Fibroblast of pulmonary artery (primary cell): ENCODE measurements at regions not wholly inside any gene's neighbourhood (a gene's known extent, or its start where the extent isn't known, plus 50 kb on each side); places are given as distances from the start of the nearest gene placed in this dataset.
"Not testable (repeated sequence)": the region's sequence is repeated elsewhere in the genome, so short reads cannot be mapped to it uniquely, and the experiment has no call there.

Experiments
- DNase-seq: peaks from one replicate; pipeline ENCODE4 v3.0.0-alpha.2; 2010; ENCODE audit warnings: low read depth
- H3K4me3 ChIP-seq: replicated peaks from 2 replicates; pipeline ENCODE4 v1.5.1; 2011; ENCODE audit warnings: low read depth, mild to moderate bottlenecking, control low read depth, low read length, moderate library complexity
- TF ChIP-seq, protein P1 (sequence below): IDR thresholded peaks from 2 replicates; pipeline ENCODE4 v1.5.1; 2011; ENCODE audit warnings: mild to moderate bottlenecking, control low read depth, low read length, inconsistent platforms; ENCODE audit errors: missing control alignments

DNA sequence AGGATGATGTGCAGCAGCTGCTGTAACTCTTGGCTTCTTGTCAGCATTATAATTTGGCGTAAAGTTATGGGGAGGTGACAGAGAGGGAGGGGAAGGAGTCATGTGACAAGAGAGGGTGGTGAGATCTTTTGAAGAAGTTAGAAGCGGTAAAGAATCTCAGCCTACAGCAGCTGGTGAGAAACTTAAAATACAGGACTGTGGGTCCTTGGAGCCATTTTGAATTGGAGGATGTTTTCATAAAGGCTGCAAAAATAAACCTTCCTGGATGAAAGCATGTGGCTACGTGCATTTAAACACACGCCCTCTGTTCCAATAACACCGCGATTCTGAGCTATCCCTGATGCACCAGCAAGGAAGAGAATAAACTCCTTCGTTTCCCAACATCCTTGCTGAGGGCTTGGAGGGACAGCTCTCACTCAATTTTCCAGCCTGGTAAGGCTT is 133.7 kb downstream of the TMEM30B start:
- no peak overlapping the region for H3K4me3 ChIP-seq
- peak; percentile 21 for DNase-seq
- TF ChIP-seq, protein P1, sequence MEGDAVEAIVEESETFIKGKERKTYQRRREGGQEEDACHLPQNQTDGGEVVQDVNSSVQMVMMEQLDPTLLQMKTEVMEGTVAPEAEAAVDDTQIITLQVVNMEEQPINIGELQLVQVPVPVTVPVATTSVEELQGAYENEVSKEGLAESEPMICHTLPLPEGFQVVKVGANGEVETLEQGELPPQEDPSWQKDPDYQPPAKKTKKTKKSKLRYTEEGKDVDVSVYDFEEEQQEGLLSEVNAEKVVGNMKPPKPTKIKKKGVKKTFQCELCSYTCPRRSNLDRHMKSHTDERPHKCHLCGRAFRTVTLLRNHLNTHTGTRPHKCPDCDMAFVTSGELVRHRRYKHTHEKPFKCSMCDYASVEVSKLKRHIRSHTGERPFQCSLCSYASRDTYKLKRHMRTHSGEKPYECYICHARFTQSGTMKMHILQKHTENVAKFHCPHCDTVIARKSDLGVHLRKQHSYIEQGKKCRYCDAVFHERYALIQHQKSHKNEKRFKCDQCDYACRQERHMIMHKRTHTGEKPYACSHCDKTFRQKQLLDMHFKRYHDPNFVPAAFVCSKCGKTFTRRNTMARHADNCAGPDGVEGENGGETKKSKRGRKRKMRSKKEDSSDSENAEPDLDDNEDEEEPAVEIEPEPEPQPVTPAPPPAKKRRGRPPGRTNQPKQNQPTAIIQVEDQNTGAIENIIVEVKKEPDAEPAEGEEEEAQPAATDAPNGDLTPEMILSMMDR = no peak

DNA sequence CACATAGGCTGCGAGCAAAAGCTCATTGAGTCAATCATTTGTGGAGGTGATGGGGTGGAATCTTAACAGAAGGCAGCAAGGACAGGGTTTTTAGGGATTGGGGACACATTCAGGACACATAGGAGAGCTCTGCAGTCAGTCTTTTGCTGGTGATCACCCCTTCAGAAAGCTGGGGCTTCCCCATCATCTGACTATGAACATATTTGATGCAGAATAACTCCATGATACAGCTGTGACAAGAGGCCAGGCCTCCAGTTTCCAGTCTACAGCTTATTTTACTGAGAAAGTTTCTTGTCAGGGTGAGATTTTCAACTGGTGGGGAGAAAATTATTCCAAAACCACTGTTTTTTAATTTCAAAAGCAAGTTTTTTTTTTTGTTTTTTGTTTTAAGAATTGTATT is 134.2 kb downstream of the TMEM30B start:
- TF ChIP-seq, protein P1 = no peak
- H3K4me3 ChIP-seq = no peak overlapping the region
- no peak for DNase-seq

DNA sequence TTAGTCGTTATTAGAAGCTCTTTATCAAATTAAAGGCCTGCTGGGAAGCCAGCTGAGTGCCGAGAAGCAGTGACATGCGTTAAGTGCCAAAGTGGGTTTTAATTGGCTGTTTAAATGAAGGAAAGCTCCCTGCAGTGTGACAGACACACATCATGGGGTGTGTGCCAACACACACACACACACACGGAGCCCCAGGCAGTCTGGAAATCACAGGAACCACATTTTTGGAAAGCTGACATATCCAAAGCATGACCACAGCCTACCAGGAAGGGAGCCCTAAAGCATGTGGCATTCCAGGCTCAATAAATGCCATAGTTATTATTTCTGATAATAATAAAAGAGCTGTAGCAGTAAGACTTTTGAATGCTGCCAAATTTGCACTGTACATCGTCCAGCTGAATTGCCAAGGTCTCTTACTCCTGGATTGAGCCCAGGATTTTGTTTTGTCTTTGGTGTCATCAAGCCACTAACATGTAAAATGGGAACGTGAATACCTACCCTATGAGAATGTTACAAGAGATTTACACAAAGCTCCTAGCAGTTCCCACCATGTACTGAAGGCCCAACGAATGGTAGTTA is 135.1 kb downstream of the TMEM30B start:
- no peak overlapping the region for H3K4me3 ChIP-seq
- TF ChIP-seq, protein P1 = no peak
- DNase-seq = peak; percentile 58

DNA sequence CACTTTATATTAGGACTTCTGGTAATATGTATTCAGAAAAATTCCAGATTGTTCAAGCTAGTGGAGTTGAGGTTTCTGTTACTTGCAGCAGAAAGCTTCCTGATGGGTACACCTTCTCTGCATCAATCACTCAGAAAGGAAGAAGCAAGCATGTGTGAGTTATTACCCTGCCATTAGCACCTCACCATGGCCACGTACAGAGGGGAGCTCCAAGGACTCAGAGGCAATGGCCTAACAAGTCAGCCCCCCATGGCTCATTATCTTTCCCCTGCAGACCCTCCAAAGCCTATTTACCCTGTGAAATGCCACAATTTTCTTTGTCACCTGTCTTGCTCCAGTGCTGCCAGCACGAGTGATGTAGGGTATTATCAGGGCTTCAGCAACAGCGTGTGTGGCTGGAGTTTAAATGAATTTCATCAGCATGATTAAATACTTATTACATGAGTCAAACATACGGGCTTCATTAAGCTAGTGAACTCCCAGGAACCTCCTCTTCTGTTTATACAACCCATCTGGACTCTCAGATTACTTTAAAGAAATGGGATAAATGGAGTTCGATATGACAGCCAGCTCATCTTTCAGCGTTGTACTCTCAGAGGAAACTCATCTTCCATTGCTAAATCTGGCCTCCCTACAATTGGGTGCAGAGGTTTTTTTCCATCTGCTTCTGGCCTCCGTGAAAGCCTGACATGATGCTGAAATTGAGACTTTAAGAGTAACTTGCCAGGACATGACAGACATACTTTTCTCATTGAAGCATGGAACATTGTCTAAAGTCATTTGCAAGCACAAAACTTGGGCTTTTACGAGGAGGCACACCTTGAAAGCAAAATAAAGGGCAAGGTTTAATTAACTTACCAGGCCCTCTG is 135.9 kb downstream of the TMEM30B start:
- peak; percentile 80 for DNase-seq
- no peak overlapping the region for H3K4me3 ChIP-seq

DNA sequence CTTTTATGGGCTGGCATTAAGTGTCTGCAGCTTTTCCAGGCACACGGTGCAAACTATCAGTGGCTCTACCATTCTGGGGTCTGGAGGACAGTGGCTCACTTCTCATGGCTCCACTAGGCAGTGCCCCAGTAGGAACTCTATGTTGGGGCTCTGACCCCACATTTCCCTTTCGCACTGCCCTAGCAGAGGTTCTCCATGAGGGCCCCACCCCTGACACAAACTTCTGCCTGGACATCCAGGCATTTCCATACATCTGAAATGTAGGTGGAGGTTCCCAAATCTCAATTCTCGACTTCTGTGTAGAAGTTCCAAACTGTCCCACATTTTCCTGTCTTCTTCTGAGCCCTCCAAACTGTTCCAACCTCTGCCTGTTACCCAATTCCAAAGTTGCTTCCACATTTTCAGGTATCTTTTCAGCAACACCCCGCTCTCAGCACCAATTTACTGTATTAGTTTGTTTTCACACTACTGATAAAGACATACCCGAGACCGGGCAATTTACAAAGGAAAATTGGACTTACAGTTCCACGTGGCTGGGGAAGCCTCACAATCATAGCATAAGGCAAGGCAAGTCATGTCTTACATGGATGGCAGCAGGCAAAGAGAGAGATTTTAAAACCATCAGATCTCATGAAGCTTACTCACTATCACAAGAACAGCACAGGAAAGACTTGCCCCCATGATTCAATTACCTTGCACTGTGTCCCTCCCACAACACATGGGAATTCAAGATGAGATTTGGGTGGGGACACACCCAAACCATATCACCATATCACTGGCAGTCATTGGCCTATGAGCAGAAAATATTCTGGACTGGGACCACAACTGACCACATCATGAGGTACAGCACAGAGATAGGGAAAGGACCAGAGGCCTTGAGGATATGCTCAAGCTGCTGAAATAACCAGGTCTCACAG is 136.8 kb downstream of the TMEM30B start:
- not testable (repeated sequence) for H3K4me3 ChIP-seq, DNase-seq

More for the DNA sequence above, 135.9 kb downstream of the TMEM30B start:
- TF ChIP-seq, protein P1 = no peak

DNA sequence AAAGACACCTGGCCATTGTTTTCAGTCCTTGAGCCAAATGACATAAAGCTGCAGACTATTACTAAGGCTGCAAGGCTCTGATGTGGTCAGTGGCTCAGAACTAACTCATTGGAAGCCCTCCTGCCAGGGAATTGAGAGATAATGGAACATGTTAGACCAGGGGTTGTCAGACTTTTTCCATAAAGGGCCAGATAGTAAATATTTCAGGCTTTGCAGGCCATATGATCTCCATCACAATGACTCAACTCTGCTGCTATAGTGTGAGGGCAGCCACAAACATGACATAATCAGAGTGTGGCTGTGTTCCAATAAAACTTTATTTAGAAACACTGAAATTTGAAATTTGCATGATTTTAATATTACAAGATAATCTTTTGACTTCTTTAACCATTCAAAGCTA is 140.3 kb downstream of the TMEM30B start:
- no peak overlapping the region for H3K4me3 ChIP-seq
- TF ChIP-seq, protein P1 = no peak
- peak; percentile 63 for DNase-seq

DNA sequence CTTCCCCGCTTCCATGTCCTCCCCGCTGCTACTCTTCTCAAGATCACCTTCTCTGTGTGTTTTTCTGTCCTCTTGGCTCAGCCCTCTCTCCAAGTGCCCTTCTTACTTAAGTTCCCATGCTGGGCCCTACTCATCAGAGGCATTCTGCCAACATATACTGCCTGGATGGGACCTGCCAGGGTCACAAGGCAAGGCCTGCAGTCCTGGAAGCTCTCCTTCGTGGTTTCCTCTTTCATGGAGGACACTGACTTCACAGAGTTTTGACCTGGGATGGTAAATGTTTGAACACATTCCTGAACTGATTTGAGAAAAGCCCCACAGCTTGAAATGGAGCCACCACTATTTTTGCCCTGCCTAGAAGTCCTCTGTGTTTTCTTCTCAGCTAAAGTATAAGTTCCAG is 140.9 kb downstream of the TMEM30B start:
- no peak for DNase-seq
- TF ChIP-seq, protein P1 = no peak
- no peak overlapping the region for H3K4me3 ChIP-seq
